Immature natural killer cell (primary cell): ENCODE measurements at regions not wholly inside any gene's neighbourhood (a gene's known extent, or its start where the extent isn't known, plus 50 kb on each side); places are given as distances from the start of the nearest gene placed in this dataset.
"Not testable (repeated sequence)": the region's sequence is repeated elsewhere in the genome, so short reads cannot be mapped to it uniquely, and the experiment has no call there.

Source experiments
- DNase-seq, 3 donors: peaks; one replicate each; pipeline ENCODE4 v3.0.0; 2022; ENCODE audit warnings: mixed read lengths in 1 of 3
- H3K27ac Mint-ChIP-seq, 6 donors: one replicate each; pipeline ENCODE4 v1.8.0; 2020; ENCODE audit warnings: mixed read lengths in 6 of 6, mild to moderate bottlenecking in 5 of 6, inconsistent platforms in 4 of 6, moderate library complexity in 3 of 6
- H3K27me3 Mint-ChIP-seq, 3 donors: one replicate each; pipeline ENCODE4 v1.8.0; 2020 to 2021; ENCODE audit warnings: low read depth in 3 of 3, mild to moderate bottlenecking in 3 of 3, mixed read lengths in 3 of 3, moderate library complexity in 3 of 3, inconsistent platforms in 1 of 3
- H3K36me3 Mint-ChIP-seq, 3 donors: one replicate each; pipeline ENCODE4 v1.8.0; 2020; ENCODE audit warnings: mixed read lengths in 3 of 3, inconsistent platforms in 2 of 3, mild to moderate bottlenecking in 2 of 3
- H3K4me1 Mint-ChIP-seq, 2 donors: one replicate each; pipeline ENCODE4 v1.8.0; 2020; ENCODE audit warnings: inconsistent platforms in 2 of 2, mild to moderate bottlenecking in 2 of 2, mixed read lengths in 2 of 2, moderate library complexity in 1 of 2
- H3K4me3 Mint-ChIP-seq, 5 donors: one replicate each; pipeline ENCODE4 v1.8.0; 2020; ENCODE audit warnings: mild to moderate bottlenecking in 5 of 5, mixed read lengths in 5 of 5, inconsistent platforms in 3 of 5, moderate library complexity in 3 of 5
- H3K9me3 Mint-ChIP-seq, 6 donors: one replicate each; pipeline ENCODE4 v1.8.0; 2020; ENCODE audit warnings: mild to moderate bottlenecking in 6 of 6, mixed read lengths in 6 of 6, inconsistent platforms in 4 of 6, moderate library complexity in 3 of 6

DNA sequence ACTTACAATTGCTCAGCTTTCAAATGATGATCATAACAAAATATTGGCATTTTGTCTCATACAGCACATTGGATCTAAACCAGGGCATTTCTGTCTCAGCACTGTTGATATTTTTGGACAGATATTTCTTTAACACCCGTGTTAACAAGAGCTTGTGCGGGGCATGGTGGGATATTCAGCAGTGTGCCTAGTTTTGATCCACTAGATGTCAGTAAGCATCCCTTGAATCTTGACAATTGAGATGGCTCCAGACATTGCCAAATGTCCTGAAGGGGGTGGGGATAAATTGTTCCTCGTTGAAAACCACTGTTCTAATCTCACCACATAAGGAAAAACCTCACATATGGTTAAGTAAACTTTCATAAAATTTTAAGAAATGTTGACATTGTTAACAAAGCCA lies 806.3 kb downstream of the STIM2 start:
- H3K27me3 Mint-ChIP-seq: peaks cover 0 to 1% (median 0%) of the 10 kb centered on the region in 3 donors
- H3K27ac Mint-ChIP-seq: no peak overlapping the region
- DNase-seq: no peak
- no peaks in the 10 kb centered on the region for H3K4me1 Mint-ChIP-seq
- H3K36me3 Mint-ChIP-seq: no peaks in the 10 kb centered on the region
- peaks cover 2 to 35% (median 5%) of the 10 kb centered on the region in 6 donors for H3K9me3 Mint-ChIP-seq
- H3K4me3 Mint-ChIP-seq: no peak overlapping the region

DNA sequence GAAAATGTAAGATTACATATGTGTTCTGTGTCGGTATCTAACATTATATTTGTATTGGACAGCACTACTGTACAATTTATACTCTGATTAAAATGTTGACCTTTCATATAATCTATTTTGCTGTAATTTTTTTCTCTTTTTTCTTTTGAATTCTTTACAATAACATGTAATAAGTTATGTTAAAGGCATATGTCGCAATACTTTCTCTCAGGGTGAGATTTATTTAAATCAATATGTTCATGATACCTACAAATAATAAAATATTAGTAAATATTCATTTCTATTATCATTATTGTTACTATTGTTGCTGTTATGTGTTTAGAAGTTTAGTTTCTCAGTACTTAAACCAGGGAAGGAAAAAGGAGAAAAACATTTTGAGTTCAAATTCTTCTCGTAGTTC lies 807.4 kb downstream of the STIM2 start:
- Mint-ChIP-seq H3K9me3 (peaks cover 2 to 26% (median 5%) of the 10 kb centered on the region in 6 donors), H3K27ac (no peak overlapping the region), H3K4me3 (no peak overlapping the region), H3K27me3 (peaks cover 0 to 2% (median 0%) of the 10 kb centered on the region in 3 donors), H3K4me1 (no peaks in the 10 kb centered on the region), H3K36me3 (no peaks in the 10 kb centered on the region)
- DNase-seq: no peak

DNA sequence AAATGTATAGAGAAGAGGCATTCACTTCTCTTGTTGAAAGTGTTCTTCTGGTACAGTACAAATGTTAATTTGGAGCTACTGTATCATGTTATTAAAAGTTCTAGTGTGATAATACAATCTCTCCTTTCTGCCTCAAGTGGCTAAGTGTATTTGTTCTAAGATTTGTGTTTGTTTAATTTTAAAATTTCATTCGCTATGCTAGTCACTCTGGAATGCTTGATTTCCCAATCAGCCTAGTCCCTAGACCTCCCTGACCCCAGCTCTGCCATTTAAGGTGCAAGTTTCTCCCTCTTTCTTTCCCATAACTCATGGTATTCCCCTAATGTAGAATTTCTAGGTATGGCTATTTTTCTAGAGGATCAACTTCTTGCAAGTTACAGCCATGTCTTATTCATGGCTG lies 817.4 kb downstream of the STIM2 start:
- no peak overlapping the region for H3K4me3 Mint-ChIP-seq
- H3K4me1 Mint-ChIP-seq: no peaks in the 10 kb centered on the region
- H3K27me3 Mint-ChIP-seq: peaks cover 0 to 1% (median 0%) of the 10 kb centered on the region in 3 donors
- no peak for DNase-seq
- peaks cover 0 to 16% (median 5%) of the 10 kb centered on the region in 6 donors for H3K9me3 Mint-ChIP-seq
- no peak overlapping the region for H3K27ac Mint-ChIP-seq
- no peaks in the 10 kb centered on the region for H3K36me3 Mint-ChIP-seq

DNA sequence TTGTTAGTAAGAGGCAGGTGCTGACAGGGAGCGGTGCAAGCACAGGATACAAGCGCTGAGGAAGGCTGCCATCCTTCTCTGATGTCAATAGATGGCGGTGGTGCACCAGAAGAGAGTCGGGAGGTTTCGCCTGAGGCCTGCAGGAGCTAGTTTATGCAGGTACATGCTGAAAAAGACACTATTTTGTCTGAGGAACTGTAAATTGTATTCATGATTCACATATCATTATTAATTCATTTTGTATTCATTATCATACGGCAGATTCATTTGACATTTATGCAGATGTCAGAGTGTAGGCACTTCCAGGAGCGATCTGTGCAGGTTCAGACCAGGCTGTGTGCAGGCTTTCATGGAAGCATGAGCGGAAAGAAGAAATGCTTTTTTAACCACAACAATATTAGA lies 824.0 kb downstream of the STIM2 start:
- Mint-ChIP-seq H3K27ac (no peak overlapping the region), H3K4me1 (no peaks in the 10 kb centered on the region), H3K27me3 (peaks cover 0 to 4% (median 0%) of the 10 kb centered on the region in 3 donors), H3K36me3 (no peaks in the 10 kb centered on the region), H3K9me3 (peaks cover 0 to 34% (median 7%) of the 10 kb centered on the region in 6 donors), H3K4me3 (no peak overlapping the region)
- DNase-seq: no peak

DNA sequence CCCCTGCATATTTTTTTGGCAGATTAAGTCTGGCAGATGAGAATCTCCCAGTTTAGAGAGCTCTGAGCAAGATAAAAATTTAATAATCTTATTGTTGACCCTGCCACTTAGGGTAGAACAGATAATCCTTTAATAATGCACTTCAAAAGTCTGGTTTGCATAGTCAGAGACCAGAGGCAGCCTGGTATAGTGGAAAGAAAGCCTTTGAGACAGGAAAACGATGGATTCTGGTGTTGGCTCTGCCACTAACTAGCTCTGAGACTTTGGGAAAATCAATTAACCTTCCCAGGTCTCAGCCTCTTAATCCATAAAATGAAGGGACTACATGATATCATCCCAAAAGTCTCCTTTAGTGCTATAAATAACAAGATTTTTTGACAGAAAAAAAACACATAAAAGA lies 824.5 kb downstream of the STIM2 start:
- H3K9me3 Mint-ChIP-seq: peaks cover 0 to 38% (median 7%) of the 10 kb centered on the region in 6 donors
- no peak overlapping the region for H3K4me3 Mint-ChIP-seq
- no peak overlapping the region for H3K27ac Mint-ChIP-seq
- H3K27me3 Mint-ChIP-seq: peaks cover 0 to 4% (median 0%) of the 10 kb centered on the region in 3 donors
- no peaks in the 10 kb centered on the region for H3K4me1 Mint-ChIP-seq
- no peaks in the 10 kb centered on the region for H3K36me3 Mint-ChIP-seq
- no peak for DNase-seq

DNA sequence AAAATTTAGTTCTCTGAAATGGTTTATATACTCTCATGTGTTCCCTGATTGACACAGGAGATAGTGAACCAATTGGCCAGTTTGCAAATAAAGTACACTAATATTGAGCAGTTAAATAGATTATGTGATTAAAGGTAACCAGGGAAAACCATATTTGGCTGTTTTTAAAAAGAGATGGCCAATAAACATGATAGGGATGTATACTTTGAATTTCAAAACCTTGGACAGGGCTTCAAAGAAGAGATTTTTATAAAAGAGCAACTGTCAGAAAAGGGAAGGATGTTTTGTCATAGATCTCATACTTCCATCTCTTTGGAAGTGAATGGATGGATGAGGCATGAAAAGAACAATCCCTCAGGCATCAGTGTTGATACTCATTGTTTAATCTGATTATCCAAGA lies 825.3 kb downstream of the STIM2 start:
- DNase-seq: no peak
- H3K4me1 Mint-ChIP-seq: no peaks in the 10 kb centered on the region
- H3K4me3 Mint-ChIP-seq: no peak overlapping the region
- no peak overlapping the region for H3K27ac Mint-ChIP-seq
- peaks cover 0 to 4% (median 0%) of the 10 kb centered on the region in 3 donors for H3K27me3 Mint-ChIP-seq
- H3K9me3 Mint-ChIP-seq: peaks cover 2 to 46% (median 8%) of the 10 kb centered on the region in 6 donors
- H3K36me3 Mint-ChIP-seq: no peaks in the 10 kb centered on the region

DNA sequence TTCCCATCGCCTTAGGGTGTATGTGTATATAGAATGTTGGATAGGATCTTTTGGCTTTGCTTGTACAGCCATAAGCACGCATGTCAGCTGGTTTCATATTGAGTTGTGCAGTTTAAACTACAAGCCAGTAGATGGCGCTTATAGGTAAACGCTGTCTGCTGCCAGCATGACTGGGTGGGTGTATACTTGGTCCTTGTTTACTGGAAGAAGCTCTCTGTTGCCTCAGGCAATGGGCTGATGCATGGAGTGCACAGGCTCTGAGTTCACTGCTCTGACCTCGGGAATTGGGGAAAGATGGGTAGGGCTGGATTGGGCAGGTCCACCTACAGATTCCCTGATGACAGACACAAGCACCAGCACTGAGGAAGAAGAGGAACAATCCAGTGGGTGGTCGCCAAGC lies 831.5 kb downstream of the STIM2 start:
- Mint-ChIP-seq H3K27ac (no peak overlapping the region), H3K4me1 (no peaks in the 10 kb centered on the region), H3K27me3 (peaks cover 0 to 2% (median 0%) of the 10 kb centered on the region in 3 donors), H3K9me3 (peaks cover 4 to 45% (median 9%) of the 10 kb centered on the region in 6 donors), H3K4me3 (no peak overlapping the region), H3K36me3 (no peaks in the 10 kb centered on the region)
- DNase-seq: no peak

DNA sequence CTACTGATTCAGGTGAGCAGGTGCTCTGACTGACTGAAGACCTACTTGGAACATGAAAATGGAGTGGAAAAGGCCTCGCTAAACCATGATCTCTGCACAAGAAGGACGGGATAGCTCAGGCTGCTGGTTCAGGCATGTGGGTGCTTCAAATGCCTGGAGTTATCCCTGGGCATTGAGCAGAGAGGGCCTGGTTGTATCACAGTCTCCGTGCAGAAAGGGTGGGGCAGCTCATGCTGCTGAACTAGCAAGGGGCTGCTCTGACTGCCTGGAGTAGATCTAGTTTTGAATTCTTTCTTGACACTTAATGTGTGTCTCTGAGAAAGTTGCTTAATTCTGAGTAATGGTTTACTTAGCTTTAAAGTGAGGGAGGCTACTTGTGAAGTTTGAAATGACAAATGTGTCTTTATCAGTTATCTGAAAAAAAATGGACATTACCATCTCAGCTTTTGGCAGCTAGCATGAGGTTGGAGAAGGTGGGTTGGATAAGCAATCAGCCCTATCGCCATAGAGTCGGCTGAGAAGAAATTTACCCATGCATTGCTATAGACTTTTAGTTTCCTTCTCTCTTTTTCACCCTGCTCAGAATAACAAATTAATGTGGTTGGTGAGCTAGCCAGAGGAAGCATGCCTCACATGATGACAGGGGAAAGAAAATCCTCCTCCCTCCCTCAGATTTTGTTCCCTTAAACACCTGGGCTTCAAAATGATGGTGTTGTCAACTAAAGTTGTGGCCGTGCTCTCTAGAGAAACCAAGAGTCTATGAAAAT lies 832.4 kb downstream of the STIM2 start:
- Mint-ChIP-seq H3K9me3 (peaks cover 4 to 47% (median 8%) of the 10 kb centered on the region in 6 donors), H3K27me3 (peaks cover 0 to 2% (median 0%) of the 10 kb centered on the region in 3 donors), H3K27ac (no peak overlapping the region), H3K36me3 (no peaks in the 10 kb centered on the region), H3K4me3 (no peak overlapping the region), H3K4me1 (no peaks in the 10 kb centered on the region)
- DNase-seq: no peak

DNA sequence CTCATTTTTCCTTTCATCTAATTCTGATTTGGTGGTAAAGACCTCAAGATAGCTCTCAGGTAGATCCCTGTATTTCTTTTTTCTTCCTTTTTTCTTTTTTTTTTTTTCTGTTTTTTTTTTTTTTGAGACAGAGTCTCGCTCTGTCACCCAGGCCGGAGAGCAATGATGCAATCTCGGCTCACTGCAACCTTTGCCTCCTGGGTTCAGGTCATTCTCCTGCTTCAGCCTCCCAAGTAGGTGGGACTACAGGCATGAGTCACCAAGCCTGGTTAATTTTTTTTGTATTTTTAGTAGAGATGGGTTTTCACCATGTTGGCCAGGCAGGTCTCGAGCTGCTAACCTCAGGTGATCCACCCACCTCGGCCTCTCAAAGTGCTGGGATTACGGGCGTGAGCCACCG lies 835.6 kb downstream of the STIM2 start:
- not testable (repeated sequence) for H3K4me3 Mint-ChIP-seq, H3K36me3 Mint-ChIP-seq, H3K27me3 Mint-ChIP-seq, DNase-seq, H3K27ac Mint-ChIP-seq, H3K4me1 Mint-ChIP-seq
- peaks cover 2 to 30% (median 10%) of the 10 kb centered on the region in 6 donors for H3K9me3 Mint-ChIP-seq

DNA sequence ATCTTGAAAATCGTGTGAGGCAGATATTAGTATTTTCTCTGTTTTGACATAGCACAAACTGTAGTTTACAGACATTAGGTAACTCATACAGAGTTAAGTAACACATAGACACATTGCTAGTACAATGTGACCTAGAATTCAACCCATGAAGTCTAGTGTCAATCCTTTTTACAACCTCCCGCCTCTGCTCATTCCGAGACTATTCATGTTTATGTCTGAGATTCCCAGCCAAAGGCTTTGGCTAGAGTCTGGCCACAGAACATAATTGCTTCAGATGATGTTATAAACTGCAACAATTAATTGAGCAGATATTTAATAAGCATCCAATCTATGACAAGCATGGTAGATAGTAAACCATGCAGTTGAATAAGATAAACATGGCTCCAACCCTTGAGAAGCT lies 841.0 kb downstream of the STIM2 start:
- H3K4me3 Mint-ChIP-seq: no peak overlapping the region
- no peaks in the 10 kb centered on the region for H3K4me1 Mint-ChIP-seq
- H3K9me3 Mint-ChIP-seq: peaks cover 2 to 25% (median 6%) of the 10 kb centered on the region in 6 donors
- H3K36me3 Mint-ChIP-seq: no peaks in the 10 kb centered on the region
- no peaks in the 10 kb centered on the region for H3K27me3 Mint-ChIP-seq
- DNase-seq: no peak
- H3K27ac Mint-ChIP-seq: no peak overlapping the region

DNA sequence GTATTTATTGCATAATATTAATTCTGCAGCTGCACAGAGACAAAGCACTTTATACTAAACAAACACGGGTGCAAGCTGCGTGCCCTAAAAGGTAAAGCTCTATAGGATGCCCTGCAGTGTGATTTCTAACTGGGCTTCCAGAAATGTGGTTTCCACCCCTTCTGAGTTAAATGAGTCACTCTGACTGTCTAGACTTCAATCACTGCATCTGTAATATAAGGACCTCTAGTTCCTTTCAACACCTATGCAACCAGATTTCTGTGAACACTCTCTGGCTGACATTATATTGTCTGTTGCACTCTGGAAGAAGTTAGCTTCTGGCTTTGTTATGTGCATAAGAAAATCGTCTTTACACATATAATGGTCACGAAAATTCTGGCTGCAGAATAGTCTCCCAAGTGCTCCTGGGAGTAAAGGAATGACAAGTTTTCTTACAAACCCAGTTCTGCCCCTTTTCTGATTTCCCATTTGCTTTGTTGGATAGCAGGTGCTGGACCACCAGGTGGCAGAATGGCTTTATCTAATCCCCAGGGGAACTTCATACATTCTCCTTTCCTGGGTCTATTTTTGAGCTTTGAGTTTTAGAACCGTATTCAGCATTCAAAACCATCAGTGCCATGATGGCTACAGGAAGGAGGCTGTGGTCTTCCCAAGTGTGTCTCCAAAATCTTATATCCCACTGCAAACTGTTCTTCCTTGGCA lies 842.2 kb downstream of the STIM2 start:
- no peak for DNase-seq
- Mint-ChIP-seq H3K36me3 (no peaks in the 10 kb centered on the region), H3K4me1 (no peaks in the 10 kb centered on the region), H3K9me3 (peaks cover 0 to 26% (median 9%) of the 10 kb centered on the region in 6 donors), H3K27me3 (no peaks in the 10 kb centered on the region), H3K4me3 (no peak overlapping the region), H3K27ac (no peak overlapping the region)

DNA sequence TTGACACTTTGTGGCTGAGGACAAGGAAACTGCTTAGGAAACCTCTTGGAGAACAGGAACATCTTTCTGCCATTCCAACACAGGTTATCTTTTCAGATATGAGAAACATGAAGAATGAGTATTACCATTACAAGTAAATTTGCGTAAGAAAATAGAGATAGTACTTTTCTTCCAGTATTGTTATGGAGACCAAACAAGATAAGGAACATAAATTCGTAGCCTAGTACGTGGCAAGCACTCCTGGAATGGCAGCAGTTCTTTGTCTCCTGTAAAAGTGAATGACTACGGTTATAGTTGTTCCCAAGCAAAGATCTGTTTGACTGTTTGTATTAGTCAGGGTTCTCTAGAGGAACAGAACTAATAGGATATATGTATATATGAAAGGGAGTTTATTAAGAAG lies 843.1 kb downstream of the STIM2 start:
- no peaks in the 10 kb centered on the region for H3K36me3 Mint-ChIP-seq
- no peak for DNase-seq
- H3K27ac Mint-ChIP-seq: no peak overlapping the region
- H3K4me3 Mint-ChIP-seq: no peak overlapping the region
- H3K4me1 Mint-ChIP-seq: no peaks in the 10 kb centered on the region
- H3K27me3 Mint-ChIP-seq: no peaks in the 10 kb centered on the region
- H3K9me3 Mint-ChIP-seq: peaks cover 0 to 25% (median 8%) of the 10 kb centered on the region in 6 donors

DNA sequence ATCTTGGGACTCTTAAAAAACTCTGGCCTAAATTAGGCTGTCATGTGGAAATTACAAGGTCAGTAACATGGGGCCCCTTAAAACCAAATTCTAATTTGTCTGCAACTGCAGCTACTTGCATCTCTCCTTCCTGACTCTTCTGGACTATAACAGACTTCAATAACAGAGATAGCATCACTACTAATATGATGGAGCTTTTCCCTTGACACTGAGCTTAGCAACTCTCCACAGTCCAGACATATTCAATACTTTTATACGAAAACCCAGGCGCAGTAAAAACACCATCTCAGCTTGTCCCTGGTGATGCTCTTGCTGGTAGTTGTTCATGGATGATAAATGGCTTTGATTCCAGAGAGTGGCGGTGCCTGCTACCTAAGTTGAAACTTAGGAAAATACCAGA lies 850.4 kb downstream of the STIM2 start:
- no peak for DNase-seq
- H3K9me3 Mint-ChIP-seq: peaks cover 4 to 39% (median 11%) of the 10 kb centered on the region in 6 donors
- no peaks in the 10 kb centered on the region for H3K36me3 Mint-ChIP-seq
- no peaks in the 10 kb centered on the region for H3K4me1 Mint-ChIP-seq
- H3K4me3 Mint-ChIP-seq: no peak overlapping the region
- no peak overlapping the region for H3K27ac Mint-ChIP-seq
- peaks cover 0 to 1% (median 0%) of the 10 kb centered on the region in 3 donors for H3K27me3 Mint-ChIP-seq

DNA sequence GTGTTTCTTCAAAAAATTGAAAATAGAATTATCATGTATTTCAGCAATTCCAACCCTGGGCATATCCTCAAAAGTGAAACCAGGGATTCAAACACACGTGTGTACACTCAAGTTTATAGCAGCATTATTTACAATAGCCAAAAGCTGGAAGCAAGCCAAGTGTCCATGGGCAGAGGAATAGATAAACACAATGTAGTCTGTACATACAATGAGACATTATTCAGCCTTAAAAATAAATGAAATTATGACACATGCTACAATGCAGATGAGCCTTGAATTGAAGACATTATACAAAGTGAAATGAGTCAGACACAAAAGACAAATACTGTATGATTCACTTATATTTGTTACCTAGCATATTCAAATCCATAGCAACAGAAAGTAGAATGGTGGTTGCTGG lies 853.4 kb downstream of the STIM2 start:
- Mint-ChIP-seq H3K9me3 (peaks cover 4 to 28% (median 11%) of the 10 kb centered on the region in 6 donors), H3K27ac (no peak overlapping the region)
- DNase-seq: no peak

More for the DNA sequence above, 853.4 kb downstream of the STIM2 start:
- no peaks in the 10 kb centered on the region for H3K4me1 Mint-ChIP-seq
- H3K4me3 Mint-ChIP-seq: no peak overlapping the region
- no peaks in the 10 kb centered on the region for H3K36me3 Mint-ChIP-seq
- peaks cover 0 to 1% (median 0%) of the 10 kb centered on the region in 3 donors for H3K27me3 Mint-ChIP-seq
